IPS-NIHi7 (cell line): ENCODE measurements at regions not wholly inside any gene's neighbourhood (a gene's known extent, or its start where the extent isn't known, plus 50 kb on each side); places are given as distances from the start of the nearest gene placed in this dataset.

Source experiments
- DNase-seq: peaks from one replicate; pipeline ENCODE4 v3.0.0; 2012; ENCODE audit warnings: mixed read lengths; ENCODE audit errors: extremely low spot score

GRCh38 chr3:110227991-110228390, 843.6 kb upstream of the NECTIN3 start:
- DNase-seq, result no peak

DNA sequence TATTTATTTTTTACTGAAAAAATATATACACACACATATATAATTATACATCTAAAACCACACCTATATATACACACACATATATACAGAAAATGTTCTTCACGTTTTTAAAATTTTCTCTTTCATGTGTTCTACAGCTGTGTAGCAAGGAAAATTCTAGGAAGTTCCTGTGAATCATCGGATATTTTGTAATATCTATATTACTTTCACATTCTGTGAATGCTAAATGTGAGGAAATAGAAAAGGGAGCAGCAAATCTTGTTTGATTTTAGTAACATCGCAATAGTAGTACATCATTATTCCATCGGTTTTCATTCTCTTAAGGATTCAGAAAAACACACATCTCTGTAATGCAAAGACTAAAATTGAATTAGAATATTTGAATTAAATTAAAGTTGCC, 836.8 kb upstream of the NECTIN3 start:
- DNase-seq, result no peak

DNA sequence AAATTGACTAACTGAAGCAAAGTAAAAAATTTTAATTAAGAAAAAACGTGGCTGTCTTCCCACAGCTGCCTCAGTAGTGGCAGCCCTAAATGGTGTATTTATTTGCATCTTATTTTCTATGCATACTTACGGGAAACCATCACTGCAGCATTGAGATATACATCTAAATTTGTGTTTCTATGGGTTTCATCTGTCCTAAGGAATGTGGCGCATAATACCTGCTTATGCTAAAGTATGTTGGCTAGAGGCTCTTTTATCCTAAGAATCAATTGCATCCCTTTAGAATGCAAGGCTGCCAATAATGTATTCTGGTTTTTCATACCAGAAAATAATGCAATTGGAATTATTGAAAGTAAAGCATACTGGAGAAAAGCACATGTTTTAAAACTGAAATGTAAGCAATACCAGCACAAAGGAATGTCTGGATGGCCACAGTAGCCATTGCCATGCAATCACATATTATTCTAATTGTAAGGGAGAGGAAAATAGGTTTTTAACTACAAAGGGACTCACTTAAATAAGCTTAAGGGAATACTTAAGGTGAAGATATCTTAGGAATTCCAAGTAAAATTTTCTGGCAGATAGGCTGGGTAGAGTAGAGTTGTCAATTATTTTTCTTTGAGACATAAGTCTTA, 834.5 kb upstream of the NECTIN3 start:
- no peak for DNase-seq

DNA sequence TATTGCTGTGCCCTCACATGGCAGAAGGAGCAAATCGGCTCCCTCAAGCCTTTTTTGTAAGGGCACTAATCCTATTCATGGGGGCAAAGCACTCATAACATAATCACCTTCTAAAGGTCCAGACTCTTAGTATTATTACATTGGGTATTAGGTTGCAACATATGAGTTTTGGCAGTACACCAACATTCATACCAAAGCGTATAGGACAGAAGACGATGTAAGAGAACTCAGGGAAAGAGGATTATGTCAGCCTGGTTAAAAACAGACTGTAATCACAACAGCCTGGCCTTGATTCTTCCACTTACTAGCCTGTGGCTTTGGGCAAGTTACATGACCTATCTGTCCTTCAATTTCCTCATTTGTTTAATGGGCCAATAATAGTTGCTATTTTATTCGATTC, 828.5 kb upstream of the NECTIN3 start:
- no peak for DNase-seq

DNA sequence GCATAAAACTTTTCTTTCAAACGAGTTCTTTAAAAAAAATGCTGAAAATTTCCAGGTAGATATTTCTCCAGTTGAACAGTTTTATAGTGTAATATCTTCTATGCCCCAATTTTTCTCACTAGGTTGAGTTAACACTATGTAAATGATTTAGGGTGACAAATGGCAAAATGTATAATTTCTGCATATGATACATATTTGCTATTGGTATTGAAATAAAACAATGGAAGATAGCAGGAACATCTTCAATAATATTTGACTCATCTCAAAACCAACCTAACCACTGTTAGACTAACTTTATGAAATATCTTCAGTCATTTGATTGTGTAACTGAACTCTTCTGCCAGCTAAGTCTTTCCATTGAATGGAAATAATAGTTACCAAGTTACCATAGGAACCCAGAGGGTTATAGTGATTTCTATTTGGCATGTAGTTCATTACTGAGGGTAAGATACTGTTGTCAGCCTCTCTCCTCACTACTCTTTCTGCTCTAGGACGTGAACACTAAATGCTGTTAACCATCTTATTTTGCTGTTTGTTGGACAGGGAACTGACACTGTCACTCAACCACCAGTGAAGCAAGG, 824.7 kb upstream of the NECTIN3 start:
- no peak for DNase-seq

DNA sequence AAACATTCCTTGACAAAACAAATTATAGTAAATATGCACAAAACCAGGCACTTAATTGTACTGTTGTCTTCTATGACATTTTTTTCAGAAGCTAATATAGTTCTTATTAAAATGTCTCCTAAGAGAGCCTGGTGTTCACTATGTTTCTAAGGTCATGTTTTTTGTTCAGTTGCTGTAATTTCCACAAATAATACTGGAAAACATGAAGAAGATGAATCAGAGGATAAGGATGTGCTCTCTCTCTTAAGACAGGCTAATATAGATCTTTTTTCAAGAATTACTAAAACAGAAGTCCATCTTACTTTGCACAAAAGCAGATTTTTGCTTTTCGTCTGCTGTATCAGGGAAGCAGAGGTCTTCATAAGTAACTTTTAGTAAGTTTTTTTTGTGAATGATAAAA, 823.0 kb upstream of the NECTIN3 start:
- DNase-seq, result no peak

DNA sequence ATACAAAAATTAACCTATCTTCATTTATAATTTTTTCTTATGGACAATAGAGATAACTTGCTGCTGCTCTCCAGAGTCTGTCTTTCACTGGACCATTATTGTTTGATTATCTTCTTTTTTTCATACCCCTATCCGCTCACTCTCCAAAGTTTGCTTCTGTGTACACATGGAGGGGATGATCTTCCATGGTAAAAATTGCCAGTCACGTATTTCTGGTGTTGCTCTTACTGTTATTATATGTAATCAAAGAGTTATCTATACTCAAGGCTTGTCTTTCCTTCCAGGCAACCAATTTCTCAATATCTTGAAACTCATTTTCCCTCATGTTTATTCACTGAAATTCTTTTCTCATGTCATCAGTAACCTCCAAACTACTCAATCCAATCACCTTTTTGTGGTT, 817.8 kb upstream of the NECTIN3 start:
- no peak for DNase-seq

DNA sequence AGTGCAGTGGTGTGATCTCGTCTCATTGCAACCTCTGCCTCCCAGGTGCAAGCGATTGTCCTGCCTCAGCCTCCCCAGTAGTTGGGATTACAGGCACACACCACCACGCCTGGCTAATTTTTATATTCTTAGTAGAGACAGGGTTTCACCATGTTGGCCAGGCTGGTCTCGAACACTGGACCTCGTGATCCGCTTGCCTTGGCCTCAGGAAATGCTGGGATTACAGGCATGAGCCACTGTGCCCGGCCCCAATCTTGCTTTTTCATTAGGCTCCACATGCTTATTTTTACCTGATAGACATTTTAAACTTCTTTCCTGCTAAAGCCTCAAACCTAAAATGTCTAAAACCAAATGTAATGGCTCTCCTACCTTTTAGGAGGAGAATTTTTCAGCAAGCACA, 817.0 kb upstream of the NECTIN3 start:
- no peak for DNase-seq

DNA sequence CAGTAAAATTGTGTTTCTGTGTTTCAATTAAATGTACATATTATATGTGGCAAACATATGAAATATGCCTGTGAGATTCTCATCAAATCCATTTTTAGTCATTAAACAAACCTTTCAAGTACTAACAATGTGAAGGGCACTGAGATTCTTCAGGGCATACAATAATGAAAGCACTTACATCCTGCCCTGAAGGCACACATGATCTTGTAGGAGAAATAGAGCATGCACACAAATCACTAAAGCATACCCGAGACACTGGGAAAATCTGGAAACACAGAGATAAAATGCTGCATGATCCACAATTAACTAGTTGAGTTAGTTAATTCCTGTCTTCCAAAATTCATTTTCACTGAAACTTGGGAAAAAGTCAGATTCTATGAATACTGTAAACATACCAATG, 810.5 kb upstream of the NECTIN3 start:
- DNase-seq, result no peak

GRCh38 chr3:110262896-110263295, 808.7 kb upstream of the NECTIN3 start:
- no peak for DNase-seq

DNA sequence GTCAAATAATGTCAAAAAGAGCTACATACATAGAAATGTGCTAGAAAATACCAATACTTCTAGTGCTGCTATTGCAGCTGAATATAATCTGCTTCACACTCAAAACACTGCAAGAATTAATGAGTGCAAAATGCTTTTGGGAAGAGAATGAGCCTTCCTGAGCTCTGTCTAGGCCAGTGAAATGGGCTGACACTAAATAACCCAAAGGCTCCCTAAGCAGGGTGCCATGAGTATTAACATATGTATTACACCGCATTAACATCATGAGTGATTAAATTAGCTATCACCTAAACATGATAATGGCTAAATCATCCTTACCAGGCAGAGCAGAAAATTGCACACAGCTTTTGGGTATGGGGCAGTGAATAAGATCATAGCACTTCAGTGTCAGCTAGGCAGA, 806.3 kb upstream of the NECTIN3 start:
- DNase-seq, result no peak

- no peak for DNase-seq
Measured at GRCh38 chr3:110267304-110267845, 804.2 kb upstream of the NECTIN3 start.

GRCh38 chr3:110272525-110272924, 799.1 kb upstream of the NECTIN3 start:
- DNase-seq, result no peak

DNA sequence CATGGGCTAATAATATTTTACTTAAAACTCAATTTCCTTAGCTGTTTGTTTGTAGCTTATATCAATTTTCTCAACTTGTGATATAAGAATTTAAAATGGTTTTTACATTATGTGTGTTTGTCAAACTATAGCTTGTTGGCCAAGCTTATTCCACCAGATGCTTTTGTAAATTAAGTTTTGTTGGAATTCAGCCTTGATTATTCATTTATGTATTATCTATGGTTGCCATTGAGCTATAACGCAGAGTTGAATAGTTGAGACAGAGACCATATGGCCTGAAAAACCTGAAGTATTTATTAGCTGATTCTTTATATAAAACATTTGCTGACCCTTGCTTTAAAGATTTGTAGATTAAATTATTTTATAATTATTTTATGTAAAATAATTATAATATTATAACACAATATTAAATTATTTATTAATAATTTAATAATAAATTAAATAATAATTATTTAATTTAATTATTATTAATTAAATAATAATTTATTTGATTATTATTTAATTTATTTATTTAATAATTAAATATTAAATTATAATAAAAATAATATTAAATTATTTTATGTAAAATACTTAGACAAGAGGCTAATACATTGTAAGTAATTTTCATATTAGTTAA, 779.6 kb upstream of the NECTIN3 start:
- no peak for DNase-seq

GRCh38 chr3:110293660-110294059, 778.0 kb upstream of the NECTIN3 start:
- no peak for DNase-seq

GRCh38 chr3:110296885-110297284, 774.7 kb upstream of the NECTIN3 start:
- no peak for DNase-seq

DNA sequence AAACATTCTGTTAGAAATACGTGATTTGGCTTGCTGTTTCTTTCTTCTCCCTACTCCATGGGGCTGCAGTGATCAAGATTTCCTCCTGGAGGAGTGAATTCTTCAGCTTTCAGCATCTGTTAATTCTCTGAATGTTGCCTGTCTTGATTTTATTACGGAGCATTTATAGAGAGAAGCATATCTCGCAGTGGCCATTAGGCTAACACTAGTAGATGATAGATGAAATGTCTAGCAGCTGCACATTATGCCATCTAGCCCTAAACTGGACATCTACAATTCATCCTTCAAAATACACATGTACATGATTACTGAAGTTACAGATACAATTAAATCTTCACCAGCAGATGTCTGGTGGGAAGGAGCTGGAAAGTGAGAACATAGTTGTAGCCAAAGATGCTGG, 769.8 kb upstream of the NECTIN3 start:
- no peak for DNase-seq

DNA sequence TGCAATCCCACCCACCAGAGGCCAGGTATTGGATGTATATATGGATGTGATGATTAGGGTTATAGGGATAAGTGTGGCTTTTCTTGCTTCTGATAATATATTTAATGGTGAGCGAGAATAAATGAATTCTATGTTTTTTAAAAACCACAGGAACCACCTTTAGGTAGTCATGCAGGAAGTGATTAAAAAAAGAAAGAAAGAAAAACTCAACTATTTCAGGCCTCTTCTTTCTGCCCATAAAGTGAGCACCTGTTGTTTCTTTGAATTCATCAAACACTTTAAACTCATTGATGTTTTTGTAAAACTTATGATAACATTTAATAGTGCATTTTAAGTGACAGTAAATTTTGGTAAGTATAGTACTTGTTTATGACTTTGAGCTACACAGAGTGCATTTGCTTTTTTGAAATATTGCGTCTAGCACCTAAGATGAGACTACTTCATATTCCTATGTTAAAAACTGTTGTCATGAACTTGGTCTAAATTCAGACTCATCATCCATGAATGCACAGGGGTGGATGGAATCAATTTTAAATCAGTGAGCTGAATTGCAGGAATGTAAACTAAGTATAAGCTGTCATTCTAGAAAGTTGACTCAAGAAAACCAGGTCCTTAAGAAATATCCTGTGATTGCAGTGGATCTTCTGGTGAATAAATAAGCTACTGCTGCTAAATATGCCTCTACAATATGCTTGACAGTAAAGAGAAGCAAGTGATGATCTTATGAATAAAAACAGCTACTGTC, 764.4 kb upstream of the NECTIN3 start:
- DNase-seq, result no peak

GRCh38 chr3:110311541-110311940, 760.1 kb upstream of the NECTIN3 start:
- no peak for DNase-seq

DNA sequence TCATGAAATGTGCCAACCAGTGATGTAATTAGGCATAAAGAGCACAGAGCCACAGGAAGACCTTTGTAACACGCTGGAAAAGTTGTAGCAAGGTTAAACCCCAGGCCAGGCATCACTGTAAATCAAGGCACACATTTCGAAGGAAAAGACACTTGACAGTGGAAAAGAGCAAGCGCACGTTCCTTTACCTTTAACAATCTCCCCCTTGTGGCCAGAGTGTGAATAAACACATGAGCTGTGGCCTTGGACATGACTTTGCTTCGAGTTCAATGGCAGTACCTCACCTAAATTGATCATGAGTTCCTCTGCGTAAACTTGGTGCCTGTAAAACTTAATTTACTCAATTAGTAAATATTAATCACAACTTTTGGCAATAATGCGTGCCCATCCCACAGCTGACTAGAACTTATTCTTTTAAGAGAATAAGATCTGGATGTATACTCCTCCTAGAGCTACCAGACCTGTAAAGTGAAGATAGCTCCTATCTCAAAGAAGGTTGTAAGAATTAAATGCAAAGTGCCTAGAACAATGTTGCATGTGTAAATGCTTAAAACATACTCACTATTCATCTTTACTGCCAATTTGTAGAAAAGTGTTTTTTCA, 757.0 kb upstream of the NECTIN3 start:
- peak; percentile 60 for DNase-seq

- DNase-seq, result no peak
Measured at GRCh38 chr3:110318108-110318507, 753.5 kb upstream of the NECTIN3 start.

- DNase-seq, result no peak
Measured at GRCh38 chr3:110323349-110323748, 748.3 kb upstream of the NECTIN3 start.
